Urothelium cell line (cell line): ENCODE measurements at regions not wholly inside any gene's neighbourhood (a gene's known extent, or its start where the extent isn't known, plus 50 kb on each side); places are given as distances from the start of the nearest gene placed in this dataset.
"Not testable (repeated sequence)": the region's sequence is repeated elsewhere in the genome, so short reads cannot be mapped to it uniquely, and the experiment has no call there.

ENCODE experiments used
- DNase-seq: peaks from one replicate; pipeline ENCODE4 v3.0.0; 2011; ENCODE audit warnings: low spot score, mixed read lengths
- FAIRE-seq: peaks from 2 replicates; lab custom pipeline; 2011; peaks lifted over from hg19 to GRCh38; lab: Jason Lieb, UNC

DNA sequence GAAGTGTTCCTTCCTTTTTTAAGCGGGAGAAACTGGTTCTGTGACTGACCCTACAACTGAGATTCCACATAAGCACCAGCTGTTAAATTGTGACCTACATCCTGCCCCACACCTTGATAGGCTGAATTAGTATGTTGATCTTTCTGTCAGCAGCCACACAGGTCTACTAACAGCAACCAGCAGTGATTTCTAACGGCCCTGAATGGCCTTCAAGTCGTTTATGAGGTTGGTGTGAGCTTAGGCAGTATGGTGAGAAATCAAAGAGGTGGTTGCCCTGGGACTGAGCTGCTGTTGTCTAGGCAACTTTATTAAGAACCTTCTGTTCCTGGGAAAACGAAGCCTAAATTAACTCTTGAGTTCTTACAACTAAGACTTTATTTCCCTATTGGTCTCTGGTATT, 197.2 kb upstream of the FSHR start:
- DNase-seq (no peak), FAIRE-seq (no peak)

DNA sequence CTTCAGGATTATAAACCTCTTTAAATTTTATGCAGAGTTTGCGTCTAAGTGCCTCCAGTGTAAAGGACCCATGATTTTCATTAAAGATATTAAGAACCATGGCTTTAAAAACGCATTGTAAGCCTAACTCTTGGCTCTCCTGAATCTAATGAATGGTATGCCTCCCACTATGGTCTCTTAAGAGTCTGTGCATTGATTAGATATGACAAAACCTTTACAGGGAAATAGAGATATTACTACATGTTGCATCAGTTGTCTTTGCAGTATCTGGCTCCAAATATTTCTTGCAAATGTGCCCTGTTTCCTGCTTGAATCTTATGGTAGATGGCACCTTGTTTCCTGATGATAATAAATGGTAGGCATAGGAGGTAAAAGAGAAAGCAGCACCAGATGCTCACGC, 189.3 kb upstream of the FSHR start:
- DNase-seq = no peak

DNA sequence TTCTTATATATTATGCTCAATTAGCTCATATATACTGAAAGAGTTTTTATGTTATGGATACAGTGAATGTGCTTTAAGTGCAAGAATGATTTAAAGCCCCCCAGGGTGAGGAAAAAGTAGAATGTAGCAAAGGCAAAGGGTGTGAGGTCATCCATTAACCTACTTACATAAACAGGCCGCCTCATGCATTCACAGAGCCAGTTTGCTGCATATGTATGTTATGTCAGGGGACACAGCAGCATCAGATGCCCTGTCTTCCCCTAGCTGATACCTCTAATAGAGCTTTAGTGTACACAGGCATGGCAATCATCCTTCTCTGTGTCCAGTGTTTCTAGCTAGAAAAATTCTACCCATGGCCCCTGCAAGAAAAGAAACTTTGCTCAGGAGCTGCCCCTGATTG, 187.8 kb upstream of the FSHR start:
- no peak for FAIRE-seq

More for the DNA sequence above, 189.3 kb upstream of the FSHR start:
- FAIRE-seq = no peak

DNA sequence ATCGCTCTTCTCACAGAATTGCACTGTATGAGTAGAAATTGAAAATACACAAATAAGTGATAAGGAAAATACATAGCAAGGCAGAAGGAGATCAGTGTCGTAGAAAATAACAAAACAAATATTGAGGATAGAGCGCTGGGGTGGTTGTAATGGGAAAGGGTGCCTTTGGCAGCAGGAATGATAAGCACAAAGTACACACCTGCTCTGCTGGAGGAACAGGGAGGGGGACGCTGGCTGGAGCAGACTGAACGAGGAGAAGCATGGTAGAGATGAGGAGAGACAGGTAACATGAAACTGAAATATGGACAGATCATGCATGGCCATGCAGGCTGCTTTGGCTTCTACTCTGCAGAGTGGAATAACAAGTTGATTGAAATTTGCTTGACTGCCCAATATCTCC, 181.2 kb upstream of the FSHR start:
- no peak for DNase-seq
- FAIRE-seq = peak; percentile 20

More for the DNA sequence above, 187.8 kb upstream of the FSHR start:
- no peak for DNase-seq

- DNase-seq = no peak
- FAIRE-seq = no peak
Measured at GRCh38 chr2:49332415-49332814, 178.1 kb upstream of the FSHR start.

DNA sequence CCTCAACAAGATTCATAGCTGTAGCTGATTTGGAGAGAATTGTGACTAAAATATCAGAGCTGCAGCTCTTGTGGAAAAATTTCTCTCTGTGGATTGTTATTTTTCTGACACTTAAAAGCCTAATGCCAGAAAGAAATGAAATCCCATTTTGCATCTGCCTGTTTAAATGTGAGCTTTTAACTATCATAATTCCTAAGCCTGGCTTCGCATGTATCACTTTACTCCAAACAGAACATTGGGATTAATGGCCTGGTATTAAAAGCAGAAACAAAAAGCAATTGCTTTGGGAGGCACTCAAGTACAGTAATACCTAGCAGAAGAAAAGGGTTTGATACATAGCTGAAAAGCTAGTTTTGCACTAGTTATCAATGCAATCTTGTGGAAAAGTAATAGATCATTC, 164.2 kb upstream of the FSHR start:
- DNase-seq (no peak), FAIRE-seq (no peak)

DNA sequence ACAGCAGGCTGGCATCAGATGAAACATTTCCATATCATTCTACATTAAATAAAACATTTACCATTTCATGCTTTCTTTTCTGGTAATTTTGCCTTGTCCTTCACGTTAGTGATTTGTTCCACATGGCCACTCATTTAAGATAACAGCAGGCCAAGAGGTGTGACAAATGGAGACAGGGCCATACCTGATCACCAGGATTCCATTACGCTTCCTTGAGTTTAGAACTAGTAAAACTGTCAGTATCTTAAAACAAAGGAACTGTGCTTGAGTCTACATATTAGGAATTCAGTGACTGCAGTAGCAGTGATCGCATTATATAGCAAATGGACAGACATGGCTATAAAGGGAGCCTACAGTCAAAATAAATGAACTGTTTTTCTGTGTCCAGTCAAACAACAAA, 155.1 kb upstream of the FSHR start:
- DNase-seq = no peak
- no peak for FAIRE-seq

DNA sequence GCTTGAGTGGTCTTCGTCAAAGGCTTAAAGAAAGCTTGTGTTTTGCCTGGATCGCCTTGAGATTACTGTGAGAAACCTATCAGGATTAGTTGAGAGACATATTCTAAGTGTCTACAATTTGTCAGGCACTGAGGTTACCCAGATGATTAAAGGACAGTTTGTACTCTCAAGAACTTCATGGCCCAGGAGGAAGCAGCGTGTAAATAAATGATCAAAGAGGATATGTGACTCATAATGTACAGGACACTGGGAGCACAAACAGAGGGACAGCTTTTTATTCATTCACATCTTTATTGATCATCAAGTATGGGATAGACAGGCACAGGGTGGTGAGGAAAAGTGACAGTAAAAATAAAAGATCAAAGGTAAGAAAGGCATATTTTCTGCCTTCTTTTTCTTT, 152.6 kb upstream of the FSHR start:
- FAIRE-seq = peak; percentile 13
- DNase-seq = no peak

- DNase-seq = not testable (repeated sequence)
- FAIRE-seq = peak; percentile 32
Measured at GRCh38 chr2:49298693-49299092, 144.4 kb upstream of the FSHR start.

DNA sequence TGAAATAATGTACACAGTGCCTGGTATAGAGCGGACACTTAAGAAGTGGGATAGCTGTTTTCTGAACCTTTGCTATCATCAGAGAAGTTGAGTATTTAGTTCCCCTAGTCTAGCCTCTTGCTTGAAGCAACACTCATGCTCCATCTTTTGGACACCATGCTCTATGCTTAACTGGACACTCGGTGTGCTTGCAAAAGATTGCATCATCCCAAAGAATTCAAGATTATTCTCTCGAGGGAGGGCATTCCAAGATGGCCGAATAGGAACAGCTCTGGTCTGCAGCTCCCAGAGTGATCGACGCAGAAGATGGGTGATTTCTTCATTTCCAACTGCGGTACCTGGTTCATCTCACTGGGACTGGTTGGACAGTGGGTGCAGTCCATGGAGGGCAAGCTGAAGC, 143.9 kb upstream of the FSHR start:
- FAIRE-seq = no peak
- DNase-seq = no peak

DNA sequence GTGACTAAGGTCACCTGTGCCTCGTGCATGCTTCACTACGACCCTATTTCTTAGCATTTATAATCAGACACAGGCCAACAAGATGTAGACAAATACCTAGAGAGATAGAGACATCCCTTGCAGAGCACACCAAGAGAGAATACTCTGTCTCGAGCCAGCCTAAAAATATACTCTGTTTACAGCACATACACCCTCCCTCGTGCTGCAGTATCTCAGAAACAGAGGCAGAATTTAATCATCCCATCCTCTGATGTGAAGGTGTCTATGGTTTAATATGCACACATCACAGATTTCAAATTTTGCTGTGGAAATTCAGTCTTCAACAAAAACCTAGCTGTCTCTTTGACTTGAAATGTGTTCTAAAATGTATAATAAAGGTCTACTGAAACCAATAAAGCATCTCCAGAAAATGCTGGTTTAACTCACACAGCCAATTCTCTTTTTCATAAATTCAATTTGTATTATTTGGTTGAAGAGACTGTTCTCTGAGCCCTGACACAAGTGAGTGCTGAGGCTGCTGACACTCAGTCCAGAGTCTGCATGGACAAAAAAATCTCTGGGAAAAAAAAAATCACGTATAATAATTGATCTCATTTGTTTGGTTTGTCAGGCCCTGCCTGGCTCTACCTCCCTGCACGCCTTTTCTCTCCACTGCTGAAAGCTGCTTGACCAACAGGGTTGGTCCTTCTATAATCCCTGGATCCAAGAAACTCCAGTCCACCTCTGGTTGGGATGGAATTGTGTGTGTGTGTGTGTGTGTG, 142.0 kb upstream of the FSHR start:
- FAIRE-seq (no peak), DNase-seq (no peak)

DNA sequence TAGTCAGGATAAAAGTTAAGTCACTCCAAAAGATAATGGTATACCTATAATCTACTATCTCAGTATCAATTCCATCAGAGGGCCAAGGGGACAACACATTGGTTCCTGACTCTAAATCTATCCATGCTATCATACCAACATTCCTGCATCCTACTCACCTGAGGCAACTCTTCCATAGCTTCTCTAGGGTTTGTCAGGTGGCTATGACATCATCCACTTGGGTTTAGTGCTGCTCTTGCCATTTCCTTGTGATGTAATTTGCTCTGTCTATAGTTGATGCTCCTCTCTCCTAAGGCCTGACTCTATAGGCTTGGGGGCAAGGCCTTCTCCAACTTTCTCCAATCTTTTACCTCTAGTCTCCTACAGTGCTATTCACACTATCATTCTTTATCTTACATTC, 139.9 kb upstream of the FSHR start:
- DNase-seq = no peak
- no peak for FAIRE-seq

GRCh38 chr2:49291619-49292018, 137.3 kb upstream of the FSHR start:
- FAIRE-seq = no peak
- DNase-seq = no peak

GRCh38 chr2:49289711-49290110, 135.4 kb upstream of the FSHR start:
- DNase-seq = no peak
- no peak for FAIRE-seq

DNA sequence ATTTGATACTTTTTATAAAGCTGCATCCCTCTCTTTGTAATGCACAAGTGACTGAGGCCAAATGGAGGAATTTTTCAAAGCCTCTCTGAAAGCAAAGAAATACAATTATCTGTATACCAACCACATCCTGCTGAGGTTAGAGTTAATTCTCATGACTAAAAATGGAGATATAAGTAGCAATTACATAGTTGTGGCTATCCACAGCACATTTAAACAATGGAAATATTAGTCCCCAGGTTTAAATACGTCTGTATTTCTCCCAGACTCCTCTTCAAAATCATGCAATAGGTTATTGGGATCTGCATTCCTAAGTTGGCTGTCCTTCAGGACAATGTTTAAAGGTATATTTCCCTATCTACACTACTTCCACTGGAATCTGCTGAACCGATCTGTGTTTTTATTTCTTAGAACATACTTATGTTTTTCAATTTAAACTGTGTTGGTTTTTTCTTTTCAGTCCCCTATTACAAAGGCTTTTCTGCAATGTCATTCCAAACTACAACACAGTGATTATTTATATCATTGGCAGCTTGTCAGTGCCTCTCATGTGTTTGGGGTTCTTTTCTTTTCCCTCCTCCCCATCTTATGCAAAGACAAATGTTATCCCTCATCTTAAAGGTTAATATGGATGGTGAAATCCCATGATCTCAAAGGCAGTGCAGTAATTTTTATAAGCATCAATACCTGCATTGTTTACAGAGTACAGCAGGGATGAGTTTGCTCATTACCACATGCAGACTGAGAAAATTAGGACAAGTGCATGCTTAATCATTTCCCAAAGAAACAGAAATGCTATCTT, 134.8 kb upstream of the FSHR start:
- DNase-seq (no peak), FAIRE-seq (no peak)

- FAIRE-seq = no peak
Measured at GRCh38 chr2:49288113-49288705, 133.9 kb upstream of the FSHR start.

DNA sequence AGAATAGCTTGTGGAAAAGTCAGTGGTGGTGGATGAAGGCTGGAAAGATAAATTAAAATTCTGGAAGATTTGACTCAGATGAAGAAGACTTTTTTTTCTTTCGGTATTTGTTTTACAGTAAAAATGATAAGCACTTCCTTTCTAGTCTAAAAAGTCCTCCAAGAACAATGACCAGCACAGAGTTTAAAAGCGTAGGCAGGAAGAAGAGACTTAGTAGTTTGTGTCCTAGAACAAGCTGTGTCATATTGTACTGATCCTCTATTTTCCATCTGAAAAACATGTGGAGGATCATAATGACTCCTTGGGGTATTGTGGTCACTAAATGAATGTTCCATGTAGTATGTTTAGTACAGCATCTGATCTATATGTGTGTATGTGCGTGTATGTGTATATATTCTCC, 132.4 kb upstream of the FSHR start:
- no peak for DNase-seq
- FAIRE-seq = no peak

More at GRCh38 chr2:49288113-49288705, 133.9 kb upstream of the FSHR start:
- no peak for DNase-seq

- DNase-seq (no peak), FAIRE-seq (no peak)
Measured at GRCh38 chr2:49286045-49286444, 131.7 kb upstream of the FSHR start.

DNA sequence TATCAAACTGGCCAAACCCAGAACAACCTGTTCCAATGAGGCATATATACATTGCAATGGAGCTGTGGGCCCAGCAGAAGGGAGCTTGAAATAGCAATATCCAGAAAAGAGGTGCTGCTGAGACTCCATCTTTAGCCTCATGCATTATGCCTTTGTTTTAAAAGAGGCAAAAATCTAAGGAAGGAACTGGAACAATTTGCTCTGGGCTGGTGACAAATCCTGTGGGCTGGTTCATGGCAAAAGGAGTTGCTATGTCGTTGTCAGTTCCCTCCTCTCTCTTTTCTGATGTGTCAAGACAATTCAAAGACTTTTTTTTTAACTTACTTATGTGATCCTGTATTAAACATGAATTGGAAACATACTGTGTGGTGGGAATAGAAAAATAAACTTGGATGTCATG, 124.2 kb upstream of the FSHR start:
- FAIRE-seq (no peak), DNase-seq (no peak)

DNA sequence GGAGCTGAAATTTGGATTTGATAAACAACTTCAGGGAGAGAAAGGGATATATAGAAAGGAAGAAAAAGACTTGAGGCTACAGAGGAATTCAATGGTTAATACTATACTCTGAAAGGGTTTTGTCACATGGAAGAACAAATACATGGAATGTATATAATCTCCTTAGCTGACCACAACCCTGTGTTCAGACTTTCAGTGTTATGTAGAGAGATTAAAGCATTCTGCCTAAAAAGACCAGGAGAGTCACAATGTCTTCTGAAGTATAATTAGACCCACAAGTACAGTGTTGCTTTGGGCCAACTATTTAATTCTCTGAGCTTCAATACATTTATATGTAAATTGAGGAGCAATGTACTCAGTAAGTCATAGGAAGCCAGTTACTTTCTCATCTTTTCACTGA, 123.8 kb upstream of the FSHR start:
- DNase-seq (no peak), FAIRE-seq (no peak)

GRCh38 chr2:49271060-49271606, 116.8 kb upstream of the FSHR start:
- FAIRE-seq = no peak
- DNase-seq = no peak

GRCh38 chr2:49270091-49270490, 115.8 kb upstream of the FSHR start:
- no peak for FAIRE-seq
- no peak for DNase-seq
